G401.6 (cell line): ENCODE measurements at regions not wholly inside any gene's neighbourhood (a gene's known extent, or its start where the extent isn't known, plus 50 kb on each side); places are given as distances from the start of the nearest gene placed in this dataset.
A peak's percentile ranks its signal among the peaks of the same experiment; 100 is the strongest.
"Not testable (repeated sequence)": the region's sequence is repeated elsewhere in the genome, so short reads cannot be mapped to it uniquely, and the experiment has no call there.

ENCODE experiments used
- FAIRE-seq: peaks from 2 replicates; lab custom pipeline; 2012; peaks lifted over from hg19 to GRCh38; lab: Jason Lieb, UNC

DNA sequence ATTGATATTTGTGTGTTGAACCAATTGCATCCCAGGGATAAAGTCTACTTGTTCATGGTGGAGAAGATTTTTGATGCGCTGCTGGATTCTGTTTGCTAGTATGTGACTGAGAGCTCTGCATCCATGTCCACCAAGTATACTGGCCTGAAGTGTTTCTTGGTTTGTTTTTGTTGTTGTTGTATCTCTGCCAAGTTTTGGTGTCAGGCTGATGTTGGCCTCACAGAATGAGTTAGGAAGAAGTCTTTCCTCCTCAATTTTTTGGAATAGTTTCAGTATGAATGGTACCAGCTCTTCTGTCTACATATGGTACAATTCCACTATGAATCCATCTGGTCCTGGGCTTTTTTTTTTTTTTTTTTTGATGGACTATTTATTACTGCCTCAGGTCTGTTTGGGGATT is 50.9 kb upstream of the OSTN start:
- FAIRE-seq = no peak

DNA sequence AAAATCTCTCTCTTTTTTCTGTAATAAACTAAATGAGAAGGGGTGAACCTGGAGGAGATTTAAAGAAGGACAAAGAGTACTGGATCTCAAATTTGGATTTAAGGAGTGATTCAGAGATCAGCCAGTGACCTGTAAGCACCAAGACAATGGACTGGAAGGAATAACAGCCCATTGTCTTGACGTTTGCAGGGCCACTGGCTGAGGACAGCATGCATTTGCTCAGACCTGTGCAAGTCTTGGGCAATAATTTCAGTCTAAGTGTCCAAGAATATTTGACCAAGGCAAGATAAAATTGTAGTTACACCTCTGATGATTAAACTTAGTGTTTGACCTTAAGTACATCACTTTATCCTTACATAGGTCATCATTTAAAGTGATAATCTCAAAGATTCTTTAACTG is 55.8 kb upstream of the OSTN start:
- no peak for FAIRE-seq

DNA sequence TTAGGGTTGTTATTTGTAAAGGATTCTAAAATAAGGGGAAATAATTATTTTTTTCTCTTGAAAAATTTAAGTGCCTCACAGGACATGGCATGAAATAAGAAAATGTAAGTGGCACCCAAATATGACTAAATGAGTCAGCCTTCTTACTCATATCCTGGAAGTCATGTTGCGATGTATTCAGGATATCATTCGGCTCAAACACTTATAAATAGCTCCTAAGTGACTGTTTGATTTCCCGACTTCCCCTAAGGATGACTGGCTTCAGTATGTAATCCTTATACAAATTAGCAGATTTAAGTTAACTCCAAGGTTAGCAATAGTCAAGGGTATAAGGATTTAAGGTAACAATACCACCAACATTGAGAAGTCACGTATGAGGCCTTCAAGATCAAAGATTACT is 57.3 kb upstream of the OSTN start:
- FAIRE-seq = no peak

DNA sequence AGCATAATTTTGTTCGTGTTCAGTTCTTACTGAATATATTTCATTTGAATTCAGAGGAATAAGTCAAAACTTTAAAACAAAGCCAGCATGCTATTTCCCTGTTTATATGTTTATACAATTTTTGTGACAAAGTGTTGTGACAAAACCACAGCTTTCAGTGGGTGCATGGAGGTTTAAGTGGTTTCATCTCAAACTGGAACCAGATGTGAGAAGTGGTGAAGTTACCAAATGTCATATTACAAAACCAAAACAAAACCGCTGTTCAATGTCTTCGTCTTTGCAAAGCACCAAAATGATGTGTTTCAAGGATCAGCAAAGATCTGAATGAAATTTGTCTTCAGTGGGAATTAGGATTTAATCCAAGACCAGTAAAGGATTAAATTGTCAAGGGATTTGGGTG is 59.3 kb upstream of the OSTN start:
- no peak for FAIRE-seq

DNA sequence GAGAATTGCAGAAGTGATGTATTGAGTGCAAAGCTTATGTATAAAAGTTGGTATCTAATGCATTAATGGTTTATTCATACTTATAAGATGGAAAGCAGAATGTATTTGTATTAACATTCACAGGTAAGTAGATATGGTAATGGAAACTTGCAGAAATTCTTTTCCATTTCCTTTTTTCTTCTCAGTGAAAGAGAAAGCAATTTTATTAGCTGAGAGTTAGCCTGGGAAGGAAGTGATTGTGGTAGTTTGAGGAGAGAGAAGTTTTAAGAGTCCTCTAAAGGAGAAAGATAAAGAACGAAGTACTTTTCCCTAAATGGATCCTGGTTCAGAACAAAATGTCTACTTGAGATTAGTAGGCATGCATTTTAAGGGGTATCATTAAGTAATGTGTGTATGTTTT is 60.1 kb upstream of the OSTN start:
- no peak for FAIRE-seq

DNA sequence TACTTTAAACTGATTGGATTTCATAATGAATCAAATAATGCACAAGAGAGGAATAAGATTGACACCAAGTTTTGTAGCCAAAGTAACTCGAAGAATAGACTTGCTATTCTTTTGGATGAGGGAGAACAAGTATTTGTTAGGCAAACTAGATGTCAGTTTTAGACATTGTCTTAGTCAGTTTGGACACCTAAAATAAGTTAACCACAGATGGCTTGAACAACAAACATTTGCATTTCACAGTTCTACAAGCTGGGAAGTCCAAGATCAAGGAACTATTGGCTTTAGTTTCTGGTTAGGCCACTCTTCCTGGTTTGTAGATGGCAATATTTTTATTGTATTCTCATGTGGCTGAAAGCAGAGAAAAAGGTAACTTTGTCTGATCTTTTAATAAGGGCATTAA is 61.3 kb upstream of the OSTN start:
- FAIRE-seq = no peak

DNA sequence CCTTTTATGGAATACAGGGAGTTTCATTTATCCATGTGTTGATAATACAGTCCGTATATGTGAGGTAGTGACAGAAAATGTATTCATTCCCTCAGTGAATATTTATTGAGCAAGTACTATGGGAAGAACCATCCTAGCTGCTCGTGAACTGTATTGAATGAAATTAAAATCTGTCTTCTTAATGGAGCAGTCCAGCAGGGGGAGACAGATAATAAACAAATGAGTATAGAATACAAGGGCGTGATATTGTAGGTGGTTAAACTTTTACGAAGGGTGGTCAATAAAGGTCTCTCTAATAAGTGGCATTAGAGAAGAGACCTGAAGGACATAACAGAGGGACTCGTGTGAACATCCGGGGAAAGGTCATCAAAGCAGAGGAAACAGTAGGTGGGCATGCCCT is 62.7 kb upstream of the OSTN start:
- FAIRE-seq = peak; percentile 30

DNA sequence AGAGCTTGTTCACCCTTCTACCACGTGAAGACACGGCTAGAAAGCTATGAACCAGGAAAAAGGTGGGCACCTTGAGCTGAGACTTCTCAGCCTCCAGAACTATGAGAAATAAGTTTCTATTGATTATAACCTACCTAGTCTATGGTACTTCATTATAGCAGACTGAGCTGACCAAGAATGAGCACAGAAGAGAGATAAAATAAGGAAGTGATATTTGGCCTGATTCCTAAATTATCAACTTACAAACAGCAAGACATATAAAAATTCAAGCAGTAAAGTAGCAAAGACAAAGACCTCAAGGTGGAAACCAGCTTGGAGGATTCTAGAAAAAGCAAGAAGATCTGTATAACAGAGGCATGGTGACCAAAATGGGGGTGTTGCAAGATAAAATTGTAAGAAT is 63.9 kb upstream of the OSTN start:
- FAIRE-seq = no peak

DNA sequence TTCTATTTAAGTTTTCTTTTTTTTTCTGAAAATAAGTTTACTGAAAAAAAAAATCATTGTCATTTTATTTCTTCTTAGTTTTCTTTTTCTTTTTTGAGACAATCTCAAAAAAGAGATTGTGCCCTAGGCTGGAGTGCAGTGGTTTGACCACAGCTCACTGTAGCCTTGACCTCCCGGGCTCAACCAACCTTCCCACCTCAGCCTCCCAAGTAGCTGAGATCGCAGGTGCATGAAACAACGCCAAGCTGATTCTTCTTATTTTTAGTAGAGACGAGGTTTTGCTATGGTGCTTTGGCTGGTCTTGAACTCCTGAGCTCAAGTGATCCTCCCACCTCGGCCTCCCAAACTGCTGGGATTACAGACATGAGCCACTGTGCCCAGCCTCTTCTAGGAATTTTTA is 65.7 kb upstream of the OSTN start:
- FAIRE-seq = no peak

DNA sequence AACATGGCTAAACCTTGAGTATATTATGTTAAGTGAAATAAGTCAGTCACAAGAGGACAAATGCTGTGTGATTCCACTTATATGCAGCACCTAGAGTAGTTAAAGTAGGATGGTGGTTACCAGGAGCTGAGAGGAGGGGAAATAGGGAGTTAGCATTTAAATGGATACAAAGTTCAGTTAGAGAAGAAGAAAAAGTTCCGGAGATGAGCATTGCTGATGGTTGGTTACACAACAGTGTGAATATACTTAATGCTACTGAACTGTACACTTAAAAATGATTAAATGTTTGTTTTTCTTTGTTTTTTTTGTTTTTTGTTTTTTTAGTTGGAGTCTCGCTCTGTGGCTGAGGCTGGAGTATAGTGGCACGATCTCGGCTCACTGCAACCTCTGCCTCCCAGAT is 67.7 kb upstream of the OSTN start:
- no peak for FAIRE-seq

DNA sequence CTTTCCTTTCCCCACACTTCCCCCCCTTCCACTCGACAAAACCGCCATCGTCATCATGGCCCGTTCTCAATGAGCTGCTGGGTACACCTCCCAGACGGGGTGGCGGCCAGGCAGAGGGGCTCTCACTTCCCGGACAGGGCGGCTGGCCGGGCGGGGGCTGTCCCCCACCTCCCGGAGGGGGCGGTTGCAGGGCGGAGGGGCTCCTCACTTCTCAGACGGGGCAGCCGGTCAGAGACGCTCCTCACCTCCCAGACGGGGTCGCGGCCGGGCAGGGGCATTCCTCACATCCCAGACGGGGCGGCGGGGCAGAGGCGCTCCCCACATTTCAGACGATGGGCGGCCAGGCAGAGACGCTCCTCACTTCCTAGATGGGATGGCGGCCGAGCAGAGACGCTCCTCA is 74.2 kb upstream of the OSTN start:
- not testable (repeated sequence) for FAIRE-seq

DNA sequence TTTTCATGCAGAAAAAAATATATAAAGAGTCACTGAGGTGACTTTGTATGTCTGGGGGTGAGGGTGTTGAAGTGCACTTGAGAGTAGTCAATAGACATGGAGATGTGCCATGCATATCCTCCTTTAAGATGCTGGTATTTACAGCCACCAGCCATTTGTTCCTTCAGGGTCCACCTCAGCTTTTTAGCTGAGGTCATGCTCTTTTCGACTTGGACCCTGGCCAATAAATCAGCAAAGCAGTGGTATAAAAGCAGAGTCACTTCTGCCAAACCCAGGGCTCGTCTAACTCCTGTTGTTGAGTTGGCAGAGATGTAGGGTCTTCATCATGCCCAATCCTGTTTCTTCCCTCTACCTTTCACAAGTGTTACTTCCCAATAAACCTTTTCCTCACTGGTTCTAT is 75.1 kb upstream of the OSTN start:
- FAIRE-seq = no peak

DNA sequence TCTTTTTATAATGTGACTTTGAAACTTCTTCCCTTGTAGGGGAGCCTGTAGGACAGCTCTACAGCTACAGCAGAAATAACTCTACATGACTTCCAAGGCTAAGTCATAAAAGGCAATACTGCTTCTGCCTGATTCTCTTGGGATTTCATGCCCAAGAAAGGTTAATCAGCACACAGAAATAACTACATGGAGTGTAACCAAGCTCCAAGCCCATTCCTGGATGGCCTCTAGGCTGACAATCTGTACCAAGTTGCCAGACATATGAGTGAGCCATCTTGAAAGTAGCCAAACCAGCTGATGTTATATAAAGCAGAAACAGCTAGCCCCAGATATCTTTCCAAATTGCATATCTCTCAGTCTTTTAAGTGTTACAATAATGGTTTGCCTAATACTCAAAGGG is 75.8 kb upstream of the OSTN start:
- FAIRE-seq = no peak

DNA sequence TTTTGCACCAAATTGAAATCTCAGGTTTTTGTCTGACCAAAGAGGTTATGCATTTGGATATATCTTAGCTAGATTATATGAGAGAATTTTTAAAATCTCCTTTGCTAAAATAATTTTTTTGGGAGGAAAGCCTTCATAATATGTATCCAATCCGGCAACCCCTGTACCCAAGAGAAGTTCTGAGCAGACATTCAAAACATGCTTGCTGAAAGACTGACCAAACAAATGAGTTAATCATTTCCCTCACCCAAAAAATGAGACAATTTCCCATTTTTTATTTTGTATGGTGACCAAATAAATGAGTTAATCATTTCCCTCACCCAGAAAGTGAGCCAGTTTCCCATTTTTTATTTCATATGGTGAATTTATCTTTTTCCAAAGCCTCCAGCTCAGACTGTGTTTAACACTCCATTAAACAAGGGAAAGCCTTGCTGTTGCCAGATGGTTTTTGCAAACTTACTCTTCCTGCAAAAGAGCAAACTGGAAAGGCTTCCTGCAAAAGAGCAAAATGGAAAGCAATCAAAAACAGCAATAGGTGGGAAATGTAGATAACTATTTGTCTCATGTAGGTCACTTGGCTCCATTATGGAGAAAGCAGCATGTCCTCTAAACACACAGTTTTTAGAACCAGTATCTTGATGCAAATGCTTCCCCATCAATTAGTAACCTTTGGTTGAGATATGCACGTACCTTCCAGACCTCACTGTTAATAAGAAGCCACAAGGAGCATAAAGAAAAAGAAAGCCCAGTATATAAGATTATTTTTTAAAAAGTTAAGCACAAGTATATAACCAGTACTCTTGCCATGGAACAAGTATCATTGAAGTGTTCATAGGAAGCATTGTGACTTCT is 78.4 kb upstream of the OSTN start:
- no peak for FAIRE-seq

DNA sequence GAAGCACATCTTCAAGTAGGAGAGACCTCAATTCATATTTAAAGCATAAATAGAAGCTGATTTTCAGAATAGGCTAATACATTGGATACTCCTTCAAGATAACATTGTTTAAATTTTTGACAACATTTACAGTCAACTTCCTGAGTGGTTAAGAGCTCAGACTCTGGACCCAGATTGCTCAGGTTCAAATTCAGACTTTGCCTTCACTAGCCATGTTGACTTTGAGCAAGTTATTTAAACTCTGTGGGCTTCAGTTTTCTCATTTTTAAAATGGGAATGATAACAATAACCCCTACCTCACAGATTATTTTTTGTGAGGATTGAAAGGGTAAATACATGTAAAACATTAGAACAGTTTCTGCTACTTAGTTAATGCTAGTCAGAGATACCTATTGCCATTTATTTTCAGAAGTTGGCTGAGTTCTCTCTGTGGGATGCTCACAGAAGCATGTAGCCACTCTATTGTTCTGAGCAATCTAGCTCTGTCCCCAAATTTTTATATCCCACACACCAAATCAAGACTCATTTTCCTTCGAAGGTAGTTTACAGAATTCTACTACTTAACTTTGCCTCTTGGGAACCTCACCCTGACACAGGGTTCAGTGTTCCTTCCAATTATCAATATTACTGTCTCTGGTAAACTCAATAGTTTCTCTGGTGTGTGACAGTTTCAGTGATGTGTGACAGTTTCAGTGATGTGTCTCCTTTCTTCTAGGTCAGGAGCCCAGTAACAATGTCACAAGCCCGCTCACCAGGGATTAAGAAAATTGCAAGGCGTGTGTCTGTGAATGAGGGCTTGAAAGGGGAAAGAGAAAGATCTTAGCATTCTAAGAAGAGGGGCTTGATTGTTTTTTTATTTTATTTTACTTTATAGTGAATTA is 79.4 kb upstream of the OSTN start:
- FAIRE-seq = no peak

DNA sequence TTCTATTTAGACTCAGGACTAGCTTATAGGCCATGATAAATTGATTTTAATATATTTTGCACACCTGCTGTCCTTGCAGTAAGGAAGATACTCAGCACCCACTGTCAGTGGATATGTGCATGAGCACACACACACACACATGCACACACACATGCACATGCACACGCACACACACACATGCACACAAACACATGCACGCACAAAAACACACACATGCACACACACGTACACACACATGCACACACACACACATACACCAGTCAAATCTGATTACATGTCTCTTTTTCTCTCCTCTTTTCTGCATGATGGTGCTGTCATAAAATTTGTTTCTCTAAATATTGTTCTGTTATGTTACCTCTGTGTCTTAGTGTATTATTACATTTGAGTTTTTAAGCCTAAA is 87.3 kb upstream of the OSTN start:
- FAIRE-seq = no peak

DNA sequence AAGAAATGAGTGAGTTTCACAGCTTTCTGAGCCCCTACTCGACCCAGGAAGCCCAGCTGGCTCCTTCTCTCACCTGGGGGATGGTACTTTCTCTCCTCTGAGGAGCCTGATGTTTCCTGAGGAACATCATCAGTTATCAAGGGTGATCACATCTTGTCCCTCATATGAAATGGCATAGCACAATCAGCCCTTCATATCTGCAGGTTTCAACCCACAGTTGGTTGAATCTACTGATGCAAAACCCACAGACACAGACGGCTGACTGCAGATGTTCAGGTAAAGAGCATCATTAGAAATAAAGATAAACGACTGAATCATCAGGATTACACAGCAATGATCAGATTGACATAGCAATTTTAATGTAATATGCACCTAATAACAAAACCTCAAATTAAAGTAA is 93.6 kb upstream of the OSTN start:
- FAIRE-seq = no peak

DNA sequence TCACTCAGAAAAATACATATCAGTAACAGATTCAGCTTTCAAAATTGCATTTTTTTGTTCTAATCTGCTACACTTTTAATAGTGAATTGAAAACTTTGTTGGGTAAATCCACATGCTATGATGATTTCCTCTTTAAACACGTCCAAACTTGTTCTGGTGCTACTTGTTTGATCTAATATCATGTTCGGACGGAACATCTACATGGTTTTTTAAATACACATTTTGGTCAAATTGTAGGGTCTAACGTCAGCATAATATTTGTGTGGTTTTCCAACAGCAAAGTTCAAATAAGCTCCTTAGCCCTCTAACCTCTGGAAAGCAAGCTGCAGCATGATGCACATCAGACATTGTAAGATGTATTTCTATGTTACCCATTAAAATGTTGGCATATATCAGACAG is 98.5 kb upstream of the OSTN start:
- no peak for FAIRE-seq

DNA sequence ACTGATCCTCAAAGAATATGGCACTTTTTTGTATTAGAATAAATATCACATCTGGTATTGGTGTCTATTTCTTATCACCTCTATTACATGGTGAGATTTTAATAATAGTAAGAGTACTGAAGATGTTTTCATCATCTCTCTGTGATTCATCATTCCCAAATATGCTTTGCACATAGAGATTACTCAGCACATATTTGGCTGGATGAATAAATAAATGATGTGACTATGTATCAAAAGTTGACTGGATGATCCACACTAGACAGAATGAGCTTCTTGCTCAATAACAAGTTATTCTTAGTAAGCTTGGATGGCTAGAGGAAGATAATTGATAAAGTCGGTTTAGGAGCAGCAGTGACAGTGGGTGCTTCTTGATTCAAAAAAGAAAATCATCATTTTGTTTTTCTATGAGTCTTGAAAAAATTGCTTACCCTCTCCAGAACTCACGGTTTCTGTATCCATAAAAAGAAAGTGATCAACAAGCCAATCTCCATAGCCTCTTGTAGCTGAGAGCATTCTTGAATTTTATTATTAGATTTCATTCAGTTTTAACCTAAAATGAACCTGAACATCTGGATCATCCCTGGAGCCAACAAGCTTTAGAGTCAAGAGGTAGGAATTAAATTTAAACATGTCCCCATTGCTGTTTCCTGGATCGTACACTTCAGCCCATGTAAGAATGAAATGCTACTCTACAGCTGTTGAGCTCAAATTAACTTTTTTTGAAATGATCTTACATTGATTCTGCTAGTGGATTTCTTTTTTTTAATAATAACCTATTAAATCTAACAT is 104.8 kb upstream of the OSTN start:
- no peak for FAIRE-seq

DNA sequence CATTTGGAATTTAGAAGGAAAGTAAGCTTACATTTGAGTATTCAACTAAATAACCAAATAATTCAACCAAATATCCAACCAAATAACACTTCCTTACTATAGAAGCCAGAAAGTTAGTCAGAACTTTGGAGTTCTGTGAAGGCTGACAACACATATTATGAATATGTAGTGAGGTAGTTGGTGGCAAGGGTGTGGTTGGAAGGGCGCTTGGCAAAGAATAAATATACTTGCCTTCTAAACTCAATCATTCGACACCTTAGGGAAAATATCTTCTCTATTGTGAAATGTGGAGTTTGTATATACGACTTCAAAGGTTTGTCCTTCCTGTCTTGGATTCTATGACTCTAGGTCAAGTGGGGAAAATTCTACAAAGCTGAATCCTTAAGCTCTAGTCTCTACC is 111.7 kb upstream of the OSTN start:
- no peak for FAIRE-seq

DNA sequence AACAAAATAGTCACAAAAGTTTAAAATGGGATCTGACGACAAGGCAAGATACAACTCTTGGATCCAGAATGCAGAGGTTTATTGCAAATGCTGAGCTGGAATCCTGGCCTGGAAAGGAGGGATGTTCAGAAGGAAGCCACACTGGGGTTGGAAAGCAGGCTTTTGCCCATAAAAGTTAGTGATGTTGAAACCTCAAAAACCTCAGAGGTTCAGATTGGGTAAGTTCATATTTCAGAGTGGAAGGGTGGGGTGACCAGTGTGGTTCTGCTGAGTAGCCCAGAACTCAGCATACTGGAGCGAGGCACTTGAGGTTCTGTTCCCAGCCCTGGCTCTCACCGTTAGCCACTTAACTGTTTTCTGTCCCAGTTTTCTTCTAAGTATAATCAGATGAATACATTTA is 114.0 kb upstream of the OSTN start:
- FAIRE-seq = no peak

DNA sequence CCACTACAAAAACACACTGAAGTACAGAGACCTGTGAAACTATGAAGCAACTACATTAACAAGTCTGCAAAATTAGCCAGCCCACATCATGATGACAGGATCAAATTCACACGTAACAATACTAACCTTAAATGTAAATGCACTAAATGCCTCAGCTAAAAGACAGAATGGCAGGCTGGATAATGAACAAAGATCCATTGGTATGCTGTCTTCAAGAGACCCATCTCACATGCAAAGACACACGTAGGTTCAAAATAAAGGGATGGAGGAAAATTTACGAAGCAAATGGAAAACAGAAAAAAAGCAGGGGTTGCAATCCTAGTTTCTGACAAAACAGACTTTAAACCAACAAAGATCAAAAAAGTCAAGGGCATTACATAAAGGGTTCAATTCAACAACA is 120.1 kb upstream of the OSTN start:
- FAIRE-seq = not testable (repeated sequence)
